ENCODE measurements at regions not wholly inside any gene's neighbourhood (a gene's known extent, or its start where the extent isn't known, plus 50 kb on each side); places are given as distances from the start of the nearest gene placed in this dataset.

DNA sequence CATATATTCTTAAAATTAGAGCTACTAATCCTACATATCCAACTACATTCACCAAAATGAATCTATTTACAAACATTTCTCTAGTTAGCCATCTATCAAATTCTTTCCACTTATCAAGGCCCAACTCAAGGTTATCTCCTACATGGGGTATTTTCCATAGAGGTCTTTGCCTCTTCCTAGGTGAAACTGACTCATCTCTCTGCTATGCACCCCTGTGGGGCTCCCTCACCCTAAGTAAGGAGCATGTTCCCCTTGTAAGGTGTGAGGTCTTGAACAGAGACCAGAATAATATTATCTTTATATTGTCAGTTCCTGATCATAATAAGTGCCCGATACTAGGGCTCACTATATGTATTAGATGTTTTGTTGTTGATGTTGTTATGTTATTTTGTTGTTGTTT, 74.6 kb upstream of the TSC22D2 start:
- TF ChIP-seq POLR2AphosphoS5 (IDR thresholded peaks at IDR 0.05) (no peak), EP300 (IDR thresholded peaks at IDR 0.05) (no peak), POLR2A (IDR thresholded peaks at IDR 0.05) (no peak)
- TF ChIP-seq, protein P1, sequence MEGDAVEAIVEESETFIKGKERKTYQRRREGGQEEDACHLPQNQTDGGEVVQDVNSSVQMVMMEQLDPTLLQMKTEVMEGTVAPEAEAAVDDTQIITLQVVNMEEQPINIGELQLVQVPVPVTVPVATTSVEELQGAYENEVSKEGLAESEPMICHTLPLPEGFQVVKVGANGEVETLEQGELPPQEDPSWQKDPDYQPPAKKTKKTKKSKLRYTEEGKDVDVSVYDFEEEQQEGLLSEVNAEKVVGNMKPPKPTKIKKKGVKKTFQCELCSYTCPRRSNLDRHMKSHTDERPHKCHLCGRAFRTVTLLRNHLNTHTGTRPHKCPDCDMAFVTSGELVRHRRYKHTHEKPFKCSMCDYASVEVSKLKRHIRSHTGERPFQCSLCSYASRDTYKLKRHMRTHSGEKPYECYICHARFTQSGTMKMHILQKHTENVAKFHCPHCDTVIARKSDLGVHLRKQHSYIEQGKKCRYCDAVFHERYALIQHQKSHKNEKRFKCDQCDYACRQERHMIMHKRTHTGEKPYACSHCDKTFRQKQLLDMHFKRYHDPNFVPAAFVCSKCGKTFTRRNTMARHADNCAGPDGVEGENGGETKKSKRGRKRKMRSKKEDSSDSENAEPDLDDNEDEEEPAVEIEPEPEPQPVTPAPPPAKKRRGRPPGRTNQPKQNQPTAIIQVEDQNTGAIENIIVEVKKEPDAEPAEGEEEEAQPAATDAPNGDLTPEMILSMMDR (IDR thresholded peaks at IDR 0.05), result no peak
- H3K9me3 ChIP-seq, result no peaks in the 10 kb centered on the region
- no peak for DNase-seq (ENCODE audit: low spot score in 2 of 2)
- H3K27me3 ChIP-seq, result no peaks in the 10 kb centered on the region
- H3K4me3 ChIP-seq, result no peak overlapping the region
- H3K27ac ChIP-seq, result no peak overlapping the region
- 96% methylated on average over 1 of the region's 1 CpG for WGBS
- no peaks in the 10 kb centered on the region for H3K36me3 ChIP-seq
- H3K4me1 ChIP-seq, result no peaks in the 10 kb centered on the region

DNA sequence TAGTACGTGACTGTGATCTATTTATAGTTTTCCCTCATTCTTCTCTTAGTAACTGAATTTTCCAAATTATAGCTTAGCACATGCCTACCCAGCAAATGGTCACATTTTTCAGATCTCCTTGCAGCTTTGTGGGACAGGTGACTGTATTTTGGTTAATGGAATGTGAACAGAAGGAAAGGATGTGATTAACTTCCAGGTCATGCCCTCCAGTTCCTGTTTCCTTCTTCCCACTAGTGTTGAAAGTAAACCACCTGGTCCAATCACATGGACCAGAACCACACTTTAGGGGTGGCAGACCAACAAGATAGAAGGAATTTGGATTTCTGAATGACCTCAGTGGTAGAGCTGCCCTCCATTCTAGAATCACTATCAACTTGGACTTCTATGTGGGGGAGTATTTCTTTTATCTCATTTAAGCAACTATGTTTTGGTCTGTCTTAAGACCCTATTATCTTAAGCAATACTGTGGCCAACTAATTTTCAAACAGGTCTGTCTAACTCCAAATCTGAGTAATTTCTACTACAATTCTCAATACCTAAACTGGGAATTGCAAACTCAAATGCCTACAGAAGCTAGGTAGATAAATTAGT, 76.0 kb upstream of the TSC22D2 start:
- 64% methylated on average over 1 of the region's 1 CpG for WGBS
- no peak for DNase-seq (ENCODE audit: low spot score in 2 of 2)
- Histone ChIP-seq H3K27ac (no peak overlapping the region), H3K27me3 (no peaks in the 10 kb centered on the region), H3K4me3 (no peak overlapping the region), H3K4me1 (no peaks in the 10 kb centered on the region), H3K36me3 (no peaks in the 10 kb centered on the region), H3K9me3 (no peaks in the 10 kb centered on the region)
- TF ChIP-seq POLR2AphosphoS5 (IDR thresholded peaks at IDR 0.05) (no peak), POLR2A (IDR thresholded peaks at IDR 0.05) (no peak), EP300 (IDR thresholded peaks at IDR 0.05) (no peak)
- TF ChIP-seq, protein P1 (IDR thresholded peaks at IDR 0.05), result no peak

DNA sequence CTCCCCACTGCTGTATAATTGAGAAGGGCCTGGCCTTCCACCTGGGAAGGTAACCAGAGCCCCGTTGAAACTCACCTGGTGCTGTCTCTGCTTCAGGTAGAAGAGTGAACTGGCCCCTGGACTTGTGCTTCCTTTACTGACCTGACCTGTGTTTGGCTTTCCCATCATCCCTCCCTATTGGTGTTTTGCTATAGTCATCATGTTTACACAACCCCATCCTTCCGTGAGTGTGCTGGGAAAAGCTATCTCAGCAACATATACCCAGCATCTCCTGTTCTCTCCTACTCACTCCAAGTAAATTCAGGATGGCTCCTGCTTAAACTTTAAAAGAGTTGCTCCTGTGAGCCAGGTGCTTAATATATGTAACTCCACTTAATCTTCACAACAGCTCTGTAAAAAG, 77.2 kb upstream of the TSC22D2 start:
- Histone ChIP-seq H3K27me3 (no peaks in the 10 kb centered on the region), H3K9me3 (no peaks in the 10 kb centered on the region), H3K4me3 (no peak overlapping the region), H3K27ac (no peak overlapping the region), H3K36me3 (no peaks in the 10 kb centered on the region), H3K4me1 (no peaks in the 10 kb centered on the region)
- 90% methylated on average over 2 of the region's 2 CpGs for WGBS
- TF ChIP-seq, protein P1 (IDR thresholded peaks at IDR 0.05), result no peak
- no peak for TF ChIP-seq POLR2A (IDR thresholded peaks at IDR 0.05)
- no peak for TF ChIP-seq POLR2AphosphoS5 (IDR thresholded peaks at IDR 0.05)
- DNase-seq (ENCODE audit: low spot score in 2 of 2), result no peak

DNA sequence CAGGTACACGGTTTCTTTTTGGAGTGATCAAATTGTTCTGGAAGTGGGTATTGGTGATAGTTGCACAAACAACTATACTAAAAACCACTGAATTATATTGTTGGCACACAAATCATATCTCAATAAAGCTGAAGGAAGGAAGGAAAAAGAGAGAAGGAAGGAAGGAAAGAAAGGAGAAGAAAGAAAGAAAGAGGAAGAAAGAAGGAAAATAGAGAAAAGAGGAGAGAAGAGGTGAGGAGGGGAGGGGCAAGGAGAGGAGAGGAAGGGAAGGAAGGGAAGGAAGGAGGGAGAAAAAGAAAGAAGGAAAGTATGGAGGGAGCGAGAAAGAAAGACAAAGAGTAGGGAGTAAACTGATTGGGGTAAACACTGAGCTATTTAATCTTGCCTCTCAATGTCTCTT, 77.9 kb upstream of the TSC22D2 start:
- Histone ChIP-seq H3K4me1 (no peaks in the 10 kb centered on the region), H3K4me3 (no peak overlapping the region), H3K27me3 (no peaks in the 10 kb centered on the region), H3K27ac (no peak overlapping the region), H3K36me3 (no peaks in the 10 kb centered on the region), H3K9me3 (no peaks in the 10 kb centered on the region)
- DNase-seq (ENCODE audit: low spot score in 2 of 2), result no peak
- WGBS, result 88% methylated on average over 2 of the region's 2 CpGs
- TF ChIP-seq, protein P1 (IDR thresholded peaks at IDR 0.05), result no peak
- TF ChIP-seq POLR2A (IDR thresholded peaks at IDR 0.05) (no peak), EP300 (IDR thresholded peaks at IDR 0.05) (no peak), POLR2AphosphoS5 (IDR thresholded peaks at IDR 0.05) (no peak)

- Histone ChIP-seq H3K4me1 (no peaks in the 10 kb centered on the region), H3K9me3 (no peaks in the 10 kb centered on the region), H3K36me3 (no peaks in the 10 kb centered on the region), H3K27ac (no peak overlapping the region), H3K4me3 (no peak overlapping the region), H3K27me3 (no peaks in the 10 kb centered on the region)
- 79% methylated on average over 1 of the region's 1 CpG for WGBS
- TF ChIP-seq POLR2A (IDR thresholded peaks at IDR 0.05), result no peak
- no peak for TF ChIP-seq EP300 (IDR thresholded peaks at IDR 0.05)
- TF ChIP-seq, protein P1 (IDR thresholded peaks at IDR 0.05), result no peak
- TF ChIP-seq POLR2AphosphoS5 (IDR thresholded peaks at IDR 0.05), result no peak
- DNase-seq (ENCODE audit: low spot score in 2 of 2), result no peak
Measured at GRCh38 chr3:150329408-150329807, 78.7 kb upstream of the TSC22D2 start.
